ENCODE measurements at regions not wholly inside any gene's neighbourhood (a gene's known extent, or its start where the extent isn't known, plus 50 kb on each side); places are given as distances from the start of the nearest gene placed in this dataset.

DNA sequence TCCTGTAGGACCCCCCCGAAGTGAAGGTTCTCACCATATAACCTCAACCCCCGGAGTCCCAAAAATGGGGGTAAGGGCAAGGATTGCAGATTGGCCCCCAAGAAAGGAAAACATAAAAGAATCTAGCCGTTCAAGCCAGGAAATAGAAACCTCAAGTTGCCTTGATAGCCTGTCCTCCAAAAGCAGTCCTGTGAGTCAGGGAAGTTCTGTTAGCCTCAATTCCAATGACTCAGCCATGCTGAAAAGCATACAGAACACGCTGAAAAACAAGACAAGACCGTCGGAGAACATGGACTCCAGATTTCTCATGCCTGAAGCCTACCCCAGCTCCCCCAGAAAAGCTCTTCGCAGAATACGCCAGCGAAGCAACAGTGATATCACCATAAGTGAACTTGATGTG is 344.2 kb upstream of the RGS6 start:
- TF ChIP-seq, protein P1, sequence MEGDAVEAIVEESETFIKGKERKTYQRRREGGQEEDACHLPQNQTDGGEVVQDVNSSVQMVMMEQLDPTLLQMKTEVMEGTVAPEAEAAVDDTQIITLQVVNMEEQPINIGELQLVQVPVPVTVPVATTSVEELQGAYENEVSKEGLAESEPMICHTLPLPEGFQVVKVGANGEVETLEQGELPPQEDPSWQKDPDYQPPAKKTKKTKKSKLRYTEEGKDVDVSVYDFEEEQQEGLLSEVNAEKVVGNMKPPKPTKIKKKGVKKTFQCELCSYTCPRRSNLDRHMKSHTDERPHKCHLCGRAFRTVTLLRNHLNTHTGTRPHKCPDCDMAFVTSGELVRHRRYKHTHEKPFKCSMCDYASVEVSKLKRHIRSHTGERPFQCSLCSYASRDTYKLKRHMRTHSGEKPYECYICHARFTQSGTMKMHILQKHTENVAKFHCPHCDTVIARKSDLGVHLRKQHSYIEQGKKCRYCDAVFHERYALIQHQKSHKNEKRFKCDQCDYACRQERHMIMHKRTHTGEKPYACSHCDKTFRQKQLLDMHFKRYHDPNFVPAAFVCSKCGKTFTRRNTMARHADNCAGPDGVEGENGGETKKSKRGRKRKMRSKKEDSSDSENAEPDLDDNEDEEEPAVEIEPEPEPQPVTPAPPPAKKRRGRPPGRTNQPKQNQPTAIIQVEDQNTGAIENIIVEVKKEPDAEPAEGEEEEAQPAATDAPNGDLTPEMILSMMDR (conservative IDR thresholded peaks at IDR 0.05) = no peak
- no peak overlapping the region for H3K27ac ChIP-seq

DNA sequence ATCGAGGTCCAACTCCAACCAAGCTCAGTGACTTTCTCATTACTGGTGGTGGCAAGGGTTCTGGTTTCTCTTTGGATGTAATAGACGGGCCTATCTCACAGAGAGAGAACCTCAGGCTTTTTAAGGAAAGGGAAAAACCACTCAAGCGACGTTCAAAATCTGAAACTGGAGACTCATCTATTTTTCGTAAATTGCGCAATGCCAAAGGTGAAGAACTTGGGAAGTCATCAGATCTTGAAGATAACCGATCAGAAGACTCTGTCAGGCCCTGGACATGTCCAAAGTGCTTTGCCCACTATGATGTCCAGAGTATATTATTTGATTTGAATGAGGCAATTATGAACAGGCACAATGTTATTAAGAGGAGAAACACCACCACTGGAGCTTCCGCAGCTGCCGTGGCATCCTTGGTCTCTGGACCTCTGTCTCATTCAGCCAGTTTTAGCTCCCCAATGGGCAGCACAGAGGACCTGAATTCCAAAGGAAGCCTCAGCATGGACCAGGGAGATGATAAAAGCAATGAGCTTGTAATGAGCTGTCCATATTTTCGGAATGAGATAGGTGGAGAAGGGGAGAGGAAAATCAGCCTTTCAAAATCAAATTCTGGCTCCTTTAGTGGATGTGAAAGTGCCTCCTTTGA is 343.5 kb upstream of the RGS6 start:
- no peak overlapping the region for H3K27ac ChIP-seq
- TF ChIP-seq, protein P1 (conservative IDR thresholded peaks at IDR 0.05) = no peak

DNA sequence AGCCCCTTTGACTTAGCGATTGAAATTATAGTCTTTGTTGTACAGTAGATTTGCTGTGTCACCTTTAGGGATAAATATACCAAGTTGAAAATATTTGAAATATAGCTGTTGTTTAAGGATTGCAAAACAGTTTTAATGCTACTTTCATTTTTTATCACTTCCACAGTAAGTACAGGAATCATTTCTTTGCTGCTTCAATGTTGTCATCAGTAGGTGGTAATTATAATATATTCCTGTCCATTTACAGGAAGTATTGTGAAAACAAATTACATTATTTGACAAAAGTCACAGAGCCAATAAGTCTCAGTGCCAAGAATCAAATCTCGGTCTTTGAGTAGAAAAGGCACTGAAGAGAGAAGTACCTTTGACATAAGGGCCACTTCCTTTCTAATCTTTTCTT is 342.6 kb upstream of the RGS6 start:
- TF ChIP-seq, protein P1 (conservative IDR thresholded peaks at IDR 0.05) = no peak
- no peak overlapping the region for H3K27ac ChIP-seq

DNA sequence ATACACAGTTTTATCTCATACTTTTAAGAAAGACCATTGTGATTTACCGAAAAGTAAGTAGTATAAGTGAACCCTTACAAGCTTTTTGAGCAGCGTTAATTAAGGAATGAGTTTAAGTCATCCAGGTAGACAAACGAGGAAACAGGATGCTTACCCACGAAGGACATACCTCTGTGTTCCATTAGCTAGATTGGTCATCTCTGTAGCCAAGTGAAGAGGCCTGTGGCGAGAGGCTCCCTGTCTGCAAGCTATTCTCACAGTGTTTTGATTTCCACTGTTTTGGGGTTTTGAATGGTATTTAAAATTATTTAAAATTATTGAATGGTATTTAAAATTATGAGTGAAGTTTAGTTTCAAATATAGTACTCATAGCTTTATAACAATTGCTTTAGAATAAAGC is 342.1 kb upstream of the RGS6 start:
- TF ChIP-seq, protein P1 (conservative IDR thresholded peaks at IDR 0.05) = no peak
- H3K27ac ChIP-seq = no peak overlapping the region

DNA sequence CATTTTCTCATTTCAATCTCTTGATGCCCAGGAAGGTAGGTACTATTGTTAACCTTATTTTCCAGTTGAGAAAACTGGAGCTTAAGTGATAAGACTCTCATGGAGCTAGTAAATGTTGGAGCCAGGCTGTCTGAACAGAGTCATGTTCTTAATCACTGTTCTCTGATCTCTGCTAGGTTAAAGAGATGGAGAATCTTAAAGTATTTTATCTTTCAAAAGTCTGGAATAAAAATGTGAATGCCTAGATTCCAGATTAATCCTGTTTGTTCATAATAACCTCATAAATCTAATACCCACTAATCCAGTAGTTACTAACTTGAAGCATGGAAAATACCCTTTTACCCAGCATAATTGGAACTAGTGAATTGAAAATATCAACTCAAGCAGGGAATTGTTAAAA is 341.0 kb upstream of the RGS6 start:
- H3K27ac ChIP-seq = no peak overlapping the region
- TF ChIP-seq, protein P1 (conservative IDR thresholded peaks at IDR 0.05) = no peak

DNA sequence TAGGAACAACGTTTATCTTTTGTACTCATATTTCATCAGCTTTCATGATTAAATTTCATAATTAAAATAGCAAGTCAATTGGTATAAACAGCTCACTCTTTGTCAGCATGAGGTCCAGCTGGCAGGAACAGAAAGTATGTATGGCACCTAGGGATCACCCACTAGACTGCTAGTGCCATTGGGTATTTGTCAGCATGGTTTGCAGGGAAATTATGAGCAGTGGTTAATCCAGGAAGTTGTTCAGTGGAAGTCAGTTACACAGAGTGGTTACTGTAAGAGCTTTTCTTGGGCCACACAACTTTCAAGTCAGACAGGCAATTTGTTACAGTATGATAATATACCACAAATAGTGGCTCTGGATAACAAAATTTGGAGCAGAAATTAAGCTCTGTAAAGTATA is 340.3 kb upstream of the RGS6 start:
- TF ChIP-seq, protein P1 (conservative IDR thresholded peaks at IDR 0.05) = no peak
- H3K27ac ChIP-seq = no peak overlapping the region

DNA sequence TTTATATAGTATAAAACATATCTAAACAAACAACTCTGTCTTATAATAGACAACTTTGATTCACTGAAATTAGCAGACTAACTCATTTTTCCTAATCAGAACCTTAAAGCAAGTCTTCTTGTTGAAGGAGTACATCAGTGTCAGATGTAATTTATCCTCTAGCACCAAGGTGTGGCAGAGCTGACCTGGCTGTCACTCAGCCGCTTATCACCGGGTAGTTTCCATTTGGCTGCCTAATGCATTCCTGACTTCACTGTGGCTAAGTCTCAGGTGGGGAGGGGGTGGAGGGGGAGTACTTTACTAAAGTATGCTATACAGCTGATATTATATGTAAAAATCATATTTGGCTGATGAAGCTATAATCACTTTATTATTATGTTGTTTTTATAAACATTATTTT is 339.9 kb upstream of the RGS6 start:
- no peak overlapping the region for H3K27ac ChIP-seq
- TF ChIP-seq, protein P1 (conservative IDR thresholded peaks at IDR 0.05) = no peak
